ENCODE measurements at regions not wholly inside any gene's neighbourhood (a gene's known extent, or its start where the extent isn't known, plus 50 kb on each side); places are given as distances from the start of the nearest gene placed in this dataset.

DNA sequence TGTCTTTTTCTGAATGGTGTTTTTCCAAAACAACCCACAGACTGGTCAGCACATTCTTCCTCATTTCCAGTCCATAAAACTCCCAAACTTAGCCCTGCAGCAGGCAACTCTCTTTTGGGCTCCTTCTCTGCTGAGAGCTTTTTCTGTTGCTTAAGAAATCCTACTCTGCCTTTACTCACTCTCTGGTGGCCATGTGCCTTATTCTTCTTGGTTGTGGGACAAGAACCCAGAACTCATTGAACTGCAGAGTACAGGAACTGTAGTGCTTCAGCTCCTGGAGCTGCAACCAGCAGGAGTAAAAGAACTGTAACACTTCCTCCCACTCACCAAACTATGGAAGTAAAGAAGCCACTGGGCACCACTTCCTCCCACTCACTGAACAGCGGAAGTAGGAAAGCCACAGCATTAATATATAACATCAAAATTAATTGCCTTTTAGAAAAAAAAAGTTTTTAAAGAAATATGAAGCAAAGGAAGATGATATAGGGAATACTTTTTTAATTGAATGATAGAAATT, 864.1 kb upstream of the PCDH10 start:
- no peak overlapping the region for H3K4me3 Mint-ChIP-seq
- no peak overlapping the region for H4K5ac ChIP-seq (ENCODE audit: insufficient read length, low read depth, low read length)
- no peak overlapping the region for H3K18ac ChIP-seq (ENCODE audit: insufficient read length, low read depth, low read length)
- peaks cover 19 to 21% of the 10 kb centered on the region in 2 experiments for H3K9me3 Mint-ChIP-seq
- H3K9me3 ChIP-seq (ENCODE audit: control insufficient read depth, low read depth, low read length): no peaks in the 10 kb centered on the region
- no peak overlapping the region for H2AFZ ChIP-seq (ENCODE audit: low read length)
- H3K23ac ChIP-seq (ENCODE audit: insufficient read length, low read depth, low read length): no peak overlapping the region
- no peaks in the 10 kb centered on the region for H3K27me3 ChIP-seq (ENCODE audit: insufficient read depth, low read length)
- no peak overlapping the region for H3K9ac ChIP-seq (ENCODE audit: extremely low read depth, insufficient read length, low read length)
- H2BK20ac ChIP-seq (ENCODE audit: low read depth, low read length, poor library complexity, severe bottlenecking): no peak overlapping the region
- no peaks in the 10 kb centered on the region for H3K27me3 Mint-ChIP-seq (ENCODE audit: low read depth)
- no peak overlapping the region for H2BK5ac ChIP-seq (ENCODE audit: insufficient read length, low read length)
- H3K4ac ChIP-seq (ENCODE audit: low read depth, low read length): no peak overlapping the region
- H2BK12ac ChIP-seq (ENCODE audit: insufficient read length, low read depth, low read length): no peak overlapping the region
- no peaks in the 10 kb centered on the region for H3K79me1 ChIP-seq (ENCODE audit: insufficient read depth, low read depth, low read length, poor library complexity, severe bottlenecking)
- H3K27ac ChIP-seq (ENCODE audit: insufficient read length, low read depth, low read length): no peak overlapping the region
- no peak overlapping the region for H3K56ac ChIP-seq (ENCODE audit: insufficient read length, low read depth, low read length)
- no peak overlapping the region for H3K27ac Mint-ChIP-seq
- peaks cover 20 to 30% (median 25%) of the 10 kb centered on the region in 3 experiments for H3K36me3 Mint-ChIP-seq (ENCODE audit: insufficient read depth in 1 of 3, low read depth in 3 of 3)
- no CpG with 5 or more reads among the region's 1 CpG for WGBS (ENCODE audit: extremely low coverage, insufficient read length, low lambda C conversion rate)
- no peak overlapping the region for H4K91ac ChIP-seq (ENCODE audit: insufficient read length, low read depth, low read length)
- H3K4me2 ChIP-seq (ENCODE audit: insufficient read depth, insufficient read length, low read length): no peak overlapping the region
- 0 out of 2 replicates have a peak overlapping the region, but pooled peaks have one; percentile 80 for H2BK15ac ChIP-seq (ENCODE audit: low read depth, low read length)
- peaks cover 5 to 6% of the 10 kb centered on the region in 2 experiments for H3K4me1 Mint-ChIP-seq
- H3K23me2 ChIP-seq (ENCODE audit: insufficient read length, low read depth, low read length, poor library complexity, severe bottlenecking): no peaks in the 10 kb centered on the region
- no peak overlapping the region for H4K8ac ChIP-seq (replicated peaks; ENCODE audit: insufficient read length, low read depth, low read length)
- TF ChIP-seq, protein P1, sequence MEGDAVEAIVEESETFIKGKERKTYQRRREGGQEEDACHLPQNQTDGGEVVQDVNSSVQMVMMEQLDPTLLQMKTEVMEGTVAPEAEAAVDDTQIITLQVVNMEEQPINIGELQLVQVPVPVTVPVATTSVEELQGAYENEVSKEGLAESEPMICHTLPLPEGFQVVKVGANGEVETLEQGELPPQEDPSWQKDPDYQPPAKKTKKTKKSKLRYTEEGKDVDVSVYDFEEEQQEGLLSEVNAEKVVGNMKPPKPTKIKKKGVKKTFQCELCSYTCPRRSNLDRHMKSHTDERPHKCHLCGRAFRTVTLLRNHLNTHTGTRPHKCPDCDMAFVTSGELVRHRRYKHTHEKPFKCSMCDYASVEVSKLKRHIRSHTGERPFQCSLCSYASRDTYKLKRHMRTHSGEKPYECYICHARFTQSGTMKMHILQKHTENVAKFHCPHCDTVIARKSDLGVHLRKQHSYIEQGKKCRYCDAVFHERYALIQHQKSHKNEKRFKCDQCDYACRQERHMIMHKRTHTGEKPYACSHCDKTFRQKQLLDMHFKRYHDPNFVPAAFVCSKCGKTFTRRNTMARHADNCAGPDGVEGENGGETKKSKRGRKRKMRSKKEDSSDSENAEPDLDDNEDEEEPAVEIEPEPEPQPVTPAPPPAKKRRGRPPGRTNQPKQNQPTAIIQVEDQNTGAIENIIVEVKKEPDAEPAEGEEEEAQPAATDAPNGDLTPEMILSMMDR (conservative IDR thresholded peaks at IDR 0.05): no peak
- H4K20me1 ChIP-seq (ENCODE audit: control insufficient read depth, insufficient read depth, insufficient read length): no peaks in the 10 kb centered on the region
- H3K14ac ChIP-seq (ENCODE audit: insufficient read depth, low read length): no peak overlapping the region
- H2BK120ac ChIP-seq (ENCODE audit: low read depth, low read length, poor library complexity, severe bottlenecking): no peak overlapping the region
- no peaks in the 10 kb centered on the region for H3K4me1 ChIP-seq (ENCODE audit: insufficient read depth, low read length)
- no peaks in the 10 kb centered on the region for H3K79me2 ChIP-seq (ENCODE audit: insufficient read depth, low read length)
- H3T11ph ChIP-seq (ENCODE audit: low read length): no peak overlapping the region
- no peak overlapping the region for H2AK5ac ChIP-seq (ENCODE audit: insufficient read length, low read length)
- DNase-seq: no peak
